ENCODE measurements at regions not wholly inside any gene's neighbourhood (a gene's known extent, or its start where the extent isn't known, plus 50 kb on each side); places are given as distances from the start of the nearest gene placed in this dataset.

DNA sequence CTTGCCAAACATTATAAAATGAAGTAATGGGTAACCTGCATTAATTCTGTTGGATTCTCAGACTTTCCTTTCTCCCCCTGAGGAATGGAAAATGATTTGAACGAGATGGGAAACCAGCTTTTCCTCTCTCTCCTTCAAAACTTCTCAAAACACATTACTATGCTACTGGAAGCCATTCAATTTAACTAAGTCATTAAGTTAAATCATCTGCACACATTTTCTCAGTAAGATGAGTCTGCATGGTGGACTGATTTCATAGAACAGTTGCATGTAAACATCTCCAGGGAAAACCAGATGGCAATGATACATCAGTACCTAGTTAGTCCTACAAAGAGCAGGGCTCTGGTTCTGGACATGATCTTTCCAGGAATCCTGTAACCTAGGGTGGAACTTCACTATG, 59.9 kb downstream of the BMP4 start:
- H3K4me1 ChIP-seq (ENCODE audit: insufficient read depth, low read length, severe bottlenecking): no peaks in the 10 kb centered on the region
- H3K9me2 ChIP-seq (ENCODE audit: low read depth, low read length): no peaks in the 10 kb centered on the region
- no peak overlapping the region for H3K4me2 ChIP-seq (ENCODE audit: low read length)
- no peak for TF ChIP-seq EZH2 (IDR thresholded peaks at IDR 0.05; ENCODE audit: borderline replicate concordance, low read length)
- H3K4me3 ChIP-seq (ENCODE audit: low read depth, low read length, poor library complexity, severe bottlenecking): no peak overlapping the region
- H3K27ac ChIP-seq (ENCODE audit: low read depth, low read length, poor library complexity, severe bottlenecking): no peak overlapping the region
- no peaks in the 10 kb centered on the region for H3K79me2 ChIP-seq (ENCODE audit: insufficient read depth, low read length)
- no peaks in the 10 kb centered on the region for H3K27me3 ChIP-seq (ENCODE audit: insufficient read depth, low read length)
- no peaks in the 10 kb centered on the region for H3K9me3 ChIP-seq (ENCODE audit: low read length)
- no peak overlapping the region for H3K9ac ChIP-seq (ENCODE audit: low read length)
- H3K36me3 ChIP-seq (ENCODE audit: insufficient read depth, low read length): no peaks in the 10 kb centered on the region
- H4K20me1 ChIP-seq (ENCODE audit: insufficient read depth, low read length): no peaks in the 10 kb centered on the region
- no peaks in the 10 kb centered on the region for H3F3A ChIP-seq (ENCODE audit: insufficient read depth, low read length)
- no peak overlapping the region for H2AFZ ChIP-seq (ENCODE audit: low read length)

DNA sequence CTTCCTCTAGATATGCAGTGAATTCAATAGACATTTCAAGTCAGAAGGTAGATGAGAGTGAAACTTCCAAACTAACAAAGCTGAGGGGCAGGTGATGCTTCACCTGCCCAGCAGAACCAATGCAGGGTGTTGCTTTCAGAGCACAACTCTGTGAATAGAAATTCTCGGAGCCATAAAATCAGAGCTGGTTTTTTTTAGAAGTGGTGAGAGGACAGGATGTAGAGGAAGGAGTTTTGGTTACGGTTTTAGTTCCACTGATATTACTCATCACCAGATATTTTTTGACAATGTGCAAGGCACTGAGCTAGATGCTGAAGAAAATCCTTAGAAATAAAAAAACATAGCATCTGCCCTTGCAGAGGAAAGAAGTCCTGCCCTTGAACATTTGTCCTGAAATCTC, 62.2 kb downstream of the BMP4 start:
- TF ChIP-seq, protein P1, sequence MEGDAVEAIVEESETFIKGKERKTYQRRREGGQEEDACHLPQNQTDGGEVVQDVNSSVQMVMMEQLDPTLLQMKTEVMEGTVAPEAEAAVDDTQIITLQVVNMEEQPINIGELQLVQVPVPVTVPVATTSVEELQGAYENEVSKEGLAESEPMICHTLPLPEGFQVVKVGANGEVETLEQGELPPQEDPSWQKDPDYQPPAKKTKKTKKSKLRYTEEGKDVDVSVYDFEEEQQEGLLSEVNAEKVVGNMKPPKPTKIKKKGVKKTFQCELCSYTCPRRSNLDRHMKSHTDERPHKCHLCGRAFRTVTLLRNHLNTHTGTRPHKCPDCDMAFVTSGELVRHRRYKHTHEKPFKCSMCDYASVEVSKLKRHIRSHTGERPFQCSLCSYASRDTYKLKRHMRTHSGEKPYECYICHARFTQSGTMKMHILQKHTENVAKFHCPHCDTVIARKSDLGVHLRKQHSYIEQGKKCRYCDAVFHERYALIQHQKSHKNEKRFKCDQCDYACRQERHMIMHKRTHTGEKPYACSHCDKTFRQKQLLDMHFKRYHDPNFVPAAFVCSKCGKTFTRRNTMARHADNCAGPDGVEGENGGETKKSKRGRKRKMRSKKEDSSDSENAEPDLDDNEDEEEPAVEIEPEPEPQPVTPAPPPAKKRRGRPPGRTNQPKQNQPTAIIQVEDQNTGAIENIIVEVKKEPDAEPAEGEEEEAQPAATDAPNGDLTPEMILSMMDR (IDR thresholded peaks at IDR 0.05; ENCODE audit: low read length): no peak
- TF ChIP-seq EZH2 (IDR thresholded peaks at IDR 0.05; ENCODE audit: borderline replicate concordance, low read length): no peak
- H3K36me3 ChIP-seq (ENCODE audit: insufficient read depth, low read length): no peaks in the 10 kb centered on the region
- no peaks in the 10 kb centered on the region for H3K79me2 ChIP-seq (ENCODE audit: insufficient read depth, low read length)
- no peaks in the 10 kb centered on the region for H4K20me1 ChIP-seq (ENCODE audit: insufficient read depth, low read length)
- no peaks in the 10 kb centered on the region for H3K27me3 ChIP-seq (ENCODE audit: insufficient read depth, low read length)
- H3K27ac ChIP-seq (ENCODE audit: low read depth, low read length, poor library complexity, severe bottlenecking): no peak overlapping the region
- H2AFZ ChIP-seq (ENCODE audit: low read length): no peak overlapping the region
- H3K4me2 ChIP-seq (ENCODE audit: low read length): no peak overlapping the region
- H3K9me3 ChIP-seq (ENCODE audit: low read length): no peaks in the 10 kb centered on the region
- H3F3A ChIP-seq (ENCODE audit: insufficient read depth, low read length): no peaks in the 10 kb centered on the region
- H3K4me3 ChIP-seq (ENCODE audit: low read depth, low read length, poor library complexity, severe bottlenecking): no peak overlapping the region
- no peaks in the 10 kb centered on the region for H3K9me2 ChIP-seq (ENCODE audit: low read depth, low read length)
- H3K4me1 ChIP-seq (ENCODE audit: insufficient read depth, low read length, severe bottlenecking): no peaks in the 10 kb centered on the region
- no peak overlapping the region for H3K9ac ChIP-seq (ENCODE audit: low read length)

DNA sequence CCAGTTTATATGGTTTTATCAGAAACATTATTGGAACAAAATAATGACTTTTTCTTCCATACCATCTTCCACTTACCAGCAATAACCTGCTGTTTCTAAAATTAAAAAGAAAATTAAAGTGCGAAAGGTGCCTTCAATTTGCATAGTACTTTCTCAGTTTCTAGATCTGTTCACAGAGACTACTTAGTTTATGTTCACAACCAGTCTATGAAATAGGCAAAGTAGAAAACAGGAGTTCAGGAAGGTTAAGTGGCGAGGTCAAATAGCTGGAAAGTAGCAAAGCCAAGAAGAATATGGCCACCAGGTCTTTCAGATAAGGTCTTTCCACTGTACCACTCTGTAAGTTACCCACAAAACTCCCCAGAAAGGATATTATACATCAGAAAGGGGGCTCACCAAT, 63.3 kb downstream of the BMP4 start:
- Histone ChIP-seq H3K4me1 (ENCODE audit: insufficient read depth, low read length, severe bottlenecking) (no peaks in the 10 kb centered on the region), H3K4me2 (ENCODE audit: low read length) (no peak overlapping the region), H3K9ac (ENCODE audit: low read length) (no peak overlapping the region)

GRCh38 chr14:53890611-53891101, 66.0 kb downstream of the BMP4 start:
- Histone ChIP-seq H3K9me2 (ENCODE audit: low read depth, low read length) (no peaks in the 10 kb centered on the region), H4K20me1 (ENCODE audit: insufficient read depth, low read length) (no peaks in the 10 kb centered on the region), H3K9ac (ENCODE audit: low read length) (no peak overlapping the region), H3K27ac (ENCODE audit: low read depth, low read length, poor library complexity, severe bottlenecking) (no peak overlapping the region), H3K4me3 (ENCODE audit: low read depth, low read length, poor library complexity, severe bottlenecking) (no peak overlapping the region), H2AFZ (ENCODE audit: low read length) (no peak overlapping the region), H3K4me1 (ENCODE audit: insufficient read depth, low read length, severe bottlenecking) (no peaks in the 10 kb centered on the region), H3K79me2 (ENCODE audit: insufficient read depth, low read length) (no peaks in the 10 kb centered on the region), H3K4me2 (ENCODE audit: low read length) (no peak overlapping the region), H3K27me3 (ENCODE audit: insufficient read depth, low read length) (no peaks in the 10 kb centered on the region), H3F3A (ENCODE audit: insufficient read depth, low read length) (no peaks in the 10 kb centered on the region), H3K36me3 (ENCODE audit: insufficient read depth, low read length) (no peaks in the 10 kb centered on the region), H3K9me3 (ENCODE audit: low read length) (no peaks in the 10 kb centered on the region)
- TF ChIP-seq, protein P1 (IDR thresholded peaks at IDR 0.05; ENCODE audit: low read length): no peak
- no peak for TF ChIP-seq EZH2 (IDR thresholded peaks at IDR 0.05; ENCODE audit: borderline replicate concordance, low read length)

More for the DNA sequence above, 63.3 kb downstream of the BMP4 start:
- Histone ChIP-seq H3F3A (ENCODE audit: insufficient read depth, low read length) (no peaks in the 10 kb centered on the region), H4K20me1 (ENCODE audit: insufficient read depth, low read length) (no peaks in the 10 kb centered on the region), H2AFZ (ENCODE audit: low read length) (no peak overlapping the region), H3K9me2 (ENCODE audit: low read depth, low read length) (no peaks in the 10 kb centered on the region), H3K27ac (ENCODE audit: low read depth, low read length, poor library complexity, severe bottlenecking) (no peak overlapping the region), H3K79me2 (ENCODE audit: insufficient read depth, low read length) (no peaks in the 10 kb centered on the region), H3K9me3 (ENCODE audit: low read length) (no peaks in the 10 kb centered on the region), H3K4me3 (ENCODE audit: low read depth, low read length, poor library complexity, severe bottlenecking) (no peak overlapping the region), H3K27me3 (ENCODE audit: insufficient read depth, low read length) (no peaks in the 10 kb centered on the region), H3K36me3 (ENCODE audit: insufficient read depth, low read length) (no peaks in the 10 kb centered on the region)
- no peak for TF ChIP-seq EZH2 (IDR thresholded peaks at IDR 0.05; ENCODE audit: borderline replicate concordance, low read length)
- TF ChIP-seq, protein P1 (IDR thresholded peaks at IDR 0.05; ENCODE audit: low read length): no peak
